ENCODE measurements at regions not wholly inside any gene's neighbourhood (a gene's known extent, or its start where the extent isn't known, plus 50 kb on each side); places are given as distances from the start of the nearest gene placed in this dataset.

- no peak for DNase-seq (ENCODE audit: low read depth)
Observed at GRCh38 chr5:57710126-57710525, 227.5 kb upstream of the ACTBL2 start.

- DNase-seq (ENCODE audit: low read depth), result no peak
Observed at GRCh38 chr5:57705769-57706168, 223.2 kb upstream of the ACTBL2 start.

GRCh38 chr5:57703721-57704120, 221.1 kb upstream of the ACTBL2 start:
- no peak for DNase-seq (ENCODE audit: low read depth)

GRCh38 chr5:57700484-57700883, 217.9 kb upstream of the ACTBL2 start:
- DNase-seq (ENCODE audit: low read depth), result no peak

- no peak for DNase-seq (ENCODE audit: low read depth)
Observed at GRCh38 chr5:57700072-57700471, 217.5 kb upstream of the ACTBL2 start.

GRCh38 chr5:57698802-57699201, 216.2 kb upstream of the ACTBL2 start:
- no peak for DNase-seq (ENCODE audit: low read depth)

- no peak for DNase-seq (ENCODE audit: low read depth)
Observed at GRCh38 chr5:57698086-57698485, 215.5 kb upstream of the ACTBL2 start.

GRCh38 chr5:57696825-57697570, 214.4 kb upstream of the ACTBL2 start:
- DNase-seq (ENCODE audit: low read depth), result no peak

GRCh38 chr5:57696389-57696769, 213.8 kb upstream of the ACTBL2 start:
- no peak for DNase-seq (ENCODE audit: low read depth)

GRCh38 chr5:57695706-57696388, 213.2 kb upstream of the ACTBL2 start:
- DNase-seq (ENCODE audit: low read depth), result no peak

GRCh38 chr5:57695179-57695578, 212.6 kb upstream of the ACTBL2 start:
- no peak for DNase-seq (ENCODE audit: low read depth)

GRCh38 chr5:57693488-57694305, 211.1 kb upstream of the ACTBL2 start:
- DNase-seq (ENCODE audit: low read depth), result no peak

GRCh38 chr5:57692582-57693487, 210.2 kb upstream of the ACTBL2 start:
- DNase-seq (ENCODE audit: low read depth), result no peak

GRCh38 chr5:57690724-57691123, 208.1 kb upstream of the ACTBL2 start:
- DNase-seq (ENCODE audit: low read depth), result no peak

GRCh38 chr5:57687596-57687995, 205.0 kb upstream of the ACTBL2 start:
- DNase-seq (ENCODE audit: low read depth), result no peak

GRCh38 chr5:57685516-57686255, 203.1 kb upstream of the ACTBL2 start:
- no peak for DNase-seq (ENCODE audit: low read depth)

GRCh38 chr5:57684299-57684702, 201.7 kb upstream of the ACTBL2 start:
- no peak for DNase-seq (ENCODE audit: low read depth)

- DNase-seq (ENCODE audit: low read depth), result no peak
Observed at GRCh38 chr5:57683036-57683630, 200.5 kb upstream of the ACTBL2 start.

GRCh38 chr5:57681942-57682341, 199.3 kb upstream of the ACTBL2 start:
- no peak for DNase-seq (ENCODE audit: low read depth)

- DNase-seq (ENCODE audit: low read depth), result no peak
Observed at GRCh38 chr5:57680686-57681085, 198.1 kb upstream of the ACTBL2 start.

GRCh38 chr5:57677235-57677634, 194.6 kb upstream of the ACTBL2 start:
- DNase-seq (ENCODE audit: low read depth), result no peak

All from stimulated activated CD8-positive, alpha-beta memory T cell treated with anti-CD3 and anti-CD28 coated beads, Interleukin-12 subunit alpha, Interleukin-12 subunit beta, amount 100 ng/mL, for 1 hour (primary cell).